ENCODE measurements at regions not wholly inside any gene's neighbourhood (a gene's known extent, or its start where the extent isn't known, plus 50 kb on each side); places are given as distances from the start of the nearest gene placed in this dataset.

DNA sequence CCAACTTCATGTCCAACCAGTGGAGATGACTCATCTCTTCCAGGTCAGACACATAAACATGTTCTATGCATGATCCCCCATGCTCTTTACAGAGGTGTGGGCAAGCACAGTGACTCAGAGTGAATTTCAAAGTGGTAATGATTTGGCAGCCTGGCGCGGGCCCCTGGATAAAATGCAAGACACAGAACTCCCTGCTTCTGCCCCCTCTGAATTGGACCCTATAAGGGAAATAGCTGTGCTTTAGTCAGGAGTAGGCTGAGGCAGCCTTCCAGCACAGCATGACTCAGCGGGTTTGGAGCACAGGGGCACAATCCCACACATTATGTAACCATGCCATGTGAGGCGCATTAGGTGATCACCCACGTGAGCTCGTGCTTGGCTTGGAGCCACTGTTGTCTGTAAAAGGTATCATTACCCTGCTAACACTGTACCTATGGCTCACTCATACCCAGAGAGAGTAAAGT is 127.4 kb downstream of the C6orf118 start:
- TF ChIP-seq SP1 (IDR thresholded peaks at IDR 0.05) (no peak), FOXK2 (IDR thresholded peaks at IDR 0.05) (no peak), BHLHE40 (IDR thresholded peaks at IDR 0.05; ENCODE audit: borderline replicate concordance) (no peak), FOXA1 (IDR thresholded peaks at IDR 0.05) (no peak), NFRKB (IDR thresholded peaks at IDR 0.05) (no peak), SUZ12 (IDR thresholded peaks at IDR 0.05) (no peak), FOXM1 (IDR thresholded peaks at IDR 0.05; ENCODE audit: borderline replicate concordance) (no peak), ELF4 (IDR thresholded peaks at IDR 0.05) (no peak), ZNF384 (IDR thresholded peaks at IDR 0.05) (no peak)

Measured in HEK293T (cell line).